ENCODE measurements at regions not wholly inside any gene's neighbourhood (a gene's known extent, or its start where the extent isn't known, plus 50 kb on each side); places are given as distances from the start of the nearest gene placed in this dataset.

GRCh38 chr22:47463220-47463619 is 700.8 kb downstream of the TBC1D22A start:
- no peak for DNase-seq (ENCODE audit: low read depth)

GRCh38 chr22:47460861-47461260 is 698.4 kb downstream of the TBC1D22A start:
- no peak for DNase-seq (ENCODE audit: low read depth)

- DNase-seq (ENCODE audit: low read depth), result no peak
These were observed 697.7 kb downstream of the TBC1D22A start for GRCh38 chr22:47460176-47460575.

- no peak for DNase-seq (ENCODE audit: low read depth)
These were observed 695.9 kb downstream of the TBC1D22A start for GRCh38 chr22:47458348-47458747.

GRCh38 chr22:47457509-47458300 is 695.3 kb downstream of the TBC1D22A start:
- DNase-seq (ENCODE audit: low read depth), result no peak

- DNase-seq (ENCODE audit: low read depth), result no peak
These were observed 694.6 kb downstream of the TBC1D22A start for GRCh38 chr22:47457021-47457420.

- DNase-seq (ENCODE audit: low read depth), result no peak
These were observed 693.6 kb downstream of the TBC1D22A start for GRCh38 chr22:47456031-47456430.

GRCh38 chr22:47453049-47453448 is 690.6 kb downstream of the TBC1D22A start:
- DNase-seq (ENCODE audit: low read depth), result no peak

- peak; percentile 19 for DNase-seq (ENCODE audit: low read depth)
These were observed 689.7 kb downstream of the TBC1D22A start for GRCh38 chr22:47452184-47452583.

GRCh38 chr22:47450876-47451475 is 688.5 kb downstream of the TBC1D22A start:
- DNase-seq (ENCODE audit: low read depth), result no peak

GRCh38 chr22:47449508-47450270 is 687.2 kb downstream of the TBC1D22A start:
- DNase-seq (ENCODE audit: low read depth), result no peak

GRCh38 chr22:47448231-47449223 is 686.1 kb downstream of the TBC1D22A start:
- no peak for DNase-seq (ENCODE audit: low read depth)

- no peak for DNase-seq (ENCODE audit: low read depth)
These were observed 684.7 kb downstream of the TBC1D22A start for GRCh38 chr22:47446821-47447810.

- no peak for DNase-seq (ENCODE audit: low read depth)
These were observed 683.9 kb downstream of the TBC1D22A start for GRCh38 chr22:47446331-47446730.

GRCh38 chr22:47445716-47446290 is 683.4 kb downstream of the TBC1D22A start:
- no peak for DNase-seq (ENCODE audit: low read depth)

GRCh38 chr22:47445212-47445611 is 682.8 kb downstream of the TBC1D22A start:
- DNase-seq (ENCODE audit: low read depth), result no peak

- no peak for DNase-seq (ENCODE audit: low read depth)
These were observed 682.3 kb downstream of the TBC1D22A start for GRCh38 chr22:47444746-47445065.

GRCh38 chr22:47443836-47444745 is 681.6 kb downstream of the TBC1D22A start:
- no peak for DNase-seq (ENCODE audit: low read depth)

- no peak for DNase-seq (ENCODE audit: low read depth)
These were observed 680.4 kb downstream of the TBC1D22A start for GRCh38 chr22:47442821-47443220.
